Sigmoid colon (tissue), 6 donors: ENCODE measurements at regions not wholly inside any gene's neighbourhood (a gene's known extent, or its start where the extent isn't known, plus 50 kb on each side); places are given as distances from the start of the nearest gene placed in this dataset.

ENCODE experiments used
- DNase-seq: peaks from one replicate; pipeline ENCODE4 v3.0.0-alpha.2; 2019
- H3K27ac ChIP-seq, 4 donors: fragments of 200-600 bp; sonication (generic); one replicate each; pipeline ENCODE4 v1.5.1; 2016 to 2019; ENCODE audit warnings: mild to moderate bottlenecking in 1 of 4
- H3K27me3 ChIP-seq, 3 donors: fragments of 200-600 bp; sonication (generic); one replicate each; pipeline ENCODE4 v1.5.1; 2019; ENCODE audit warnings: mild to moderate bottlenecking in 1 of 3
- H3K36me3 ChIP-seq, 4 donors: fragments of 200-600 bp; sonication (generic); one replicate each; pipeline ENCODE4 v1.5.1; 2016 to 2019
- H3K4me1 ChIP-seq, 4 donors: fragments of 200-600 bp; sonication (generic); one replicate each; pipeline ENCODE4 v1.5.1; 2017 to 2019
- H3K4me3 ChIP-seq, 4 donors: fragments of 200-600 bp; sonication (generic); one replicate each; pipeline ENCODE4 v1.5.1; 2017 to 2019; ENCODE audit warnings: mild to moderate bottlenecking in 2 of 4, moderate library complexity in 1 of 4
- H3K9me3 ChIP-seq, 4 donors: fragments of 200-600 bp in 3 of 4; sonication (generic) in 3 of 4; one replicate each; pipeline versions ENCODE4 v1.5.1 to v1.6.1; 2013 to 2019
- CTCF ChIP-seq, 4 experiments: fragments of 450-650 bp in 3 of 4; fragments of 200-600 bp in 1 of 4; IDR thresholded peaks; one replicate each; pipeline ENCODE4 v1.5.1; 2016 to 2019; ENCODE audit warnings: antibody characterized with exemption in 4 of 4, mild to moderate bottlenecking in 3 of 4, moderate library complexity in 2 of 4
- EP300 ChIP-seq, 4 donors: sonication (generic); formaldehyde crosslinking; IDR thresholded peaks; one replicate each; pipeline ENCODE4 v1.6.1; 2017; ENCODE audit warnings: antibody characterized with exemption in 4 of 4
- POLR2A ChIP-seq, 2 donors: fragments of 450-650 bp; IDR thresholded peaks; one replicate each; pipeline ENCODE4 v1.6.1; 2016; ENCODE audit warnings: antibody characterized with exemption in 2 of 2, mild to moderate bottlenecking in 2 of 2, moderate library complexity in 2 of 2
- POLR2AphosphoS5 ChIP-seq, 4 donors: sonication (generic); formaldehyde crosslinking; IDR thresholded peaks; one replicate each; pipeline ENCODE4 v1.6.1; 2017; ENCODE audit warnings: antibody characterized with exemption in 4 of 4
- WGBS, 2 donors: extraction: QIAGEN DNeasy Blood & Tissue Kit; methylation state at CpG; one replicate each; pipeline ENCODE4 v1.1.7; 2013; 5-methylcytosine and 5-hydroxymethylcytosine counted together
- intact Hi-C: fragments of 100-400 bp; cut with DNase I; formaldehyde crosslinking; loops from one replicate; pipeline ENCODE4 v1.15.1; 2023
- donor health status: healthy with polysubstance abuse.
- donor health status: healthy.

- Histone ChIP-seq H3K27me3 (no peaks in the 10 kb centered on the region), H3K4me1 (no peaks in the 10 kb centered on the region), H3K9me3 (no peaks in the 10 kb centered on the region), H3K4me3 (no peak overlapping the region), H3K27ac (no peak overlapping the region), H3K36me3 (no peaks in the 10 kb centered on the region)
- 65 to 76% methylated on average over 3 of the region's 3 CpGs for WGBS, 2 donors
- TF ChIP-seq CTCF (IDR thresholded peaks at IDR 0.05) = no peak
- no peak for TF ChIP-seq EP300 (IDR thresholded peaks at IDR 0.05)
- no peak for TF ChIP-seq POLR2A (IDR thresholded peaks at IDR 0.05)
- TF ChIP-seq POLR2AphosphoS5 (IDR thresholded peaks at IDR 0.05) = no peak
- intact Hi-C loops = no loop called here
- no peak for DNase-seq
Observed at GRCh38 chr6:71139249-71139648, 149.4 kb upstream of the OGFRL1 start.

GRCh38 chr6:71153755-71154325 is 134.8 kb upstream of the OGFRL1 start:
- 78 to 80% methylated on average over 9 of the region's 9 CpGs for WGBS, 2 donors

GRCh38 chr6:71157345-71157744 is 131.3 kb upstream of the OGFRL1 start:
- TF ChIP-seq CTCF (IDR thresholded peaks at IDR 0.05) = no peak
- TF ChIP-seq POLR2AphosphoS5 (IDR thresholded peaks at IDR 0.05) = no peak
- TF ChIP-seq POLR2A (IDR thresholded peaks at IDR 0.05) = no peak
- no peak for TF ChIP-seq EP300 (IDR thresholded peaks at IDR 0.05)
- DNase-seq = no peak
- H3K36me3 ChIP-seq = no peaks in the 10 kb centered on the region
- no peaks in the 10 kb centered on the region for H3K27me3 ChIP-seq
- WGBS, 2 donors = 65 to 76% methylated on average over 1 of the region's 1 CpG
- intact Hi-C loops = no loop called here
- no peak overlapping the region for H3K27ac ChIP-seq
- H3K4me3 ChIP-seq = no peak overlapping the region
- no peaks in the 10 kb centered on the region for H3K4me1 ChIP-seq
- no peaks in the 10 kb centered on the region for H3K9me3 ChIP-seq

More at GRCh38 chr6:71153755-71154325, 134.8 kb upstream of the OGFRL1 start:
- intact Hi-C loops = no loop called here
- Histone ChIP-seq H3K9me3 (no peaks in the 10 kb centered on the region), H3K36me3 (no peaks in the 10 kb centered on the region), H3K27ac (no peak overlapping the region), H3K4me1 (no peaks in the 10 kb centered on the region), H3K27me3 (no peaks in the 10 kb centered on the region), H3K4me3 (no peak overlapping the region)
- DNase-seq = no peak
- no peak for TF ChIP-seq POLR2AphosphoS5 (IDR thresholded peaks at IDR 0.05)
- TF ChIP-seq CTCF (IDR thresholded peaks at IDR 0.05) = no peak
- no peak for TF ChIP-seq POLR2A (IDR thresholded peaks at IDR 0.05)
- TF ChIP-seq EP300 (IDR thresholded peaks at IDR 0.05) = no peak

- TF ChIP-seq CTCF (IDR thresholded peaks at IDR 0.05) = no peak
- no peak for TF ChIP-seq POLR2A (IDR thresholded peaks at IDR 0.05)
- TF ChIP-seq POLR2AphosphoS5 (IDR thresholded peaks at IDR 0.05) = no peak
- no peak for TF ChIP-seq EP300 (IDR thresholded peaks at IDR 0.05)
- intact Hi-C loops = no loop called here
Observed at GRCh38 chr6:71164890-71165289, 123.7 kb upstream of the OGFRL1 start.

GRCh38 chr6:71168233-71168765 is 120.3 kb upstream of the OGFRL1 start:
- no peak for DNase-seq
- TF ChIP-seq CTCF (IDR thresholded peaks at IDR 0.05) = no peak
- no peak for TF ChIP-seq POLR2AphosphoS5 (IDR thresholded peaks at IDR 0.05)
- no peak for TF ChIP-seq POLR2A (IDR thresholded peaks at IDR 0.05)
- TF ChIP-seq EP300 (IDR thresholded peaks at IDR 0.05) = no peak
- WGBS, 2 donors = 77 to 96% methylated on average over 1 of the region's 1 CpG
- Histone ChIP-seq H3K4me1 (peaks cover 0 to 7% (median 0%) of the 10 kb centered on the region in 4 donors), H3K36me3 (no peaks in the 10 kb centered on the region), H3K9me3 (no peaks in the 10 kb centered on the region), H3K27ac (no peak overlapping the region), H3K27me3 (no peaks in the 10 kb centered on the region), H3K4me3 (no peak overlapping the region)
- intact Hi-C loops = no loop called here

More at GRCh38 chr6:71164890-71165289, 123.7 kb upstream of the OGFRL1 start:
- WGBS, 2 donors = 90 to 93% methylated on average over 22 of the region's 22 CpGs
- Histone ChIP-seq H3K4me3 (no peak overlapping the region), H3K36me3 (no peaks in the 10 kb centered on the region), H3K27ac (no peak overlapping the region), H3K4me1 (peaks cover 0 to 7% (median 0%) of the 10 kb centered on the region in 4 donors), H3K27me3 (no peaks in the 10 kb centered on the region), H3K9me3 (no peaks in the 10 kb centered on the region)
- DNase-seq = no peak
